GM23338 (cell line): ENCODE measurements at regions not wholly inside any gene's neighbourhood (a gene's known extent, or its start where the extent isn't known, plus 50 kb on each side); places are given as distances from the start of the nearest gene placed in this dataset.
A peak's percentile ranks its signal among the peaks of the same experiment; 100 is the strongest.

Source experiments
- ATAC-seq: fragments of 200-7000 bp; cut with Tn5 transposase; 3 replicates; pipeline ENCODE4 v1.9.1; 2020
- DNase-seq: peaks from one replicate; pipeline ENCODE4 v3.0.0-alpha.2; 2015; ENCODE audit warnings: low spot score
- H2AFZ ChIP-seq: fragments of 200-600 bp; sonication (generic); 2 replicates; pipeline ENCODE4 v1.8.0; 2016; ENCODE audit warnings: antibody characterized with exemption, mild to moderate bottlenecking, moderate library complexity
- H3F3A ChIP-seq: fragments of 200-600 bp; sonication (generic); replicated peaks from 2 replicates; pipeline ENCODE4 v1.8.0; 2017; ENCODE audit warnings: antibody characterized with exemption, mixed run types, low read depth
- H3K27ac ChIP-seq: fragments of 200-600 bp; sonication (generic); 2 replicates; pipeline ENCODE4 v1.6.1; 2016; ENCODE audit warnings: low read depth
- H3K27me3 ChIP-seq: fragments of 200-600 bp; sonication (generic); 2 replicates; pipeline ENCODE4 v1.8.0; 2016; ENCODE audit warnings: mild to moderate bottlenecking, mixed run types, moderate library complexity; ENCODE audit not compliant: insufficient read depth
- H3K36me3 ChIP-seq: fragments of 200-600 bp; sonication (generic); 2 replicates; pipeline ENCODE4 v1.8.0; 2016; ENCODE audit warnings: mild to moderate bottlenecking; ENCODE audit not compliant: insufficient read depth
- H3K4me1 ChIP-seq: fragments of 200-600 bp; sonication (generic); 2 replicates; pipeline ENCODE4 v1.8.0; 2016; ENCODE audit warnings: mild to moderate bottlenecking, moderate library complexity; ENCODE audit not compliant: insufficient read depth
- H3K4me2 ChIP-seq: fragments of 200-600 bp; sonication (generic); 2 replicates; pipeline ENCODE4 v1.7.1; 2017; ENCODE audit warnings: mixed run types
- H3K4me3 ChIP-seq: fragments of 200-600 bp; sonication (generic); 2 replicates; pipeline ENCODE4 v1.6.1; 2016; ENCODE audit warnings: mixed run types
- H3K79me2 ChIP-seq: fragments of 200-600 bp; sonication (generic); replicated peaks from 2 replicates; pipeline ENCODE4 v1.8.0; 2017; ENCODE audit warnings: mild to moderate bottlenecking; ENCODE audit not compliant: insufficient read depth
- H3K9me2 ChIP-seq: fragments of 200-600 bp; sonication (generic); 2 replicates; pipeline ENCODE4 v1.8.0; 2017; ENCODE audit not compliant: insufficient read depth
- H4K20me1 ChIP-seq: fragments of 200-600 bp; sonication (generic); replicated peaks from 2 replicates; pipeline ENCODE4 v1.8.0; 2017; ENCODE audit warnings: mild to moderate bottlenecking; ENCODE audit not compliant: insufficient read depth
- H3K27ac Mint-ChIP-seq: 2 replicates; pipeline ENCODE4 v1.8.0; 2020; ENCODE audit warnings: inconsistent platforms, mild to moderate bottlenecking, moderate library complexity, mixed read lengths
- H3K27me3 Mint-ChIP-seq: 3 replicates; pipeline ENCODE4 v1.8.0; 2022; ENCODE audit warnings: low read depth, mild to moderate bottlenecking, moderate library complexity, mixed read lengths, inconsistent platforms; ENCODE audit not compliant: insufficient read depth, poor library complexity
- H3K36me3 Mint-ChIP-seq: 3 replicates; pipeline ENCODE4 v1.8.0; 2021; ENCODE audit warnings: low read depth, mild to moderate bottlenecking, inconsistent platforms, moderate library complexity, mixed read lengths
- H3K4me1 Mint-ChIP-seq: 3 replicates; pipeline ENCODE4 v1.8.0; 2020; ENCODE audit warnings: mild to moderate bottlenecking, inconsistent platforms, mixed read lengths
- H3K4me3 Mint-ChIP-seq: 3 replicates; pipeline ENCODE4 v1.8.0; 2021; ENCODE audit warnings: moderate library complexity, mild to moderate bottlenecking, inconsistent platforms, mixed read lengths
- H3K9me3 Mint-ChIP-seq: 3 replicates; pipeline ENCODE4 v1.8.0; 2020; ENCODE audit warnings: moderate library complexity, mild to moderate bottlenecking, inconsistent platforms, mixed read lengths
- CREB1 ChIP-seq: fragments of 250-450 bp; sonication (Bioruptor Pico); IDR thresholded peaks from 2 replicates; pipeline ENCODE4 v1.5.0; 2020; ENCODE audit warnings: low read depth, mild to moderate bottlenecking, moderate library complexity
- EZH2 ChIP-seq: fragments of 200-600 bp; sonication (generic); IDR thresholded peaks from one replicate; pipeline ENCODE4 v1.8.0; 2017; ENCODE audit warnings: antibody characterized with exemption, mild to moderate bottlenecking, low read depth; ENCODE audit not compliant: unreplicated experiment
- EZH2phosphoT487 ChIP-seq: fragments of 200-600 bp; sonication (generic); IDR thresholded peaks from one replicate; pipeline ENCODE4 v1.8.1; 2018; ENCODE audit warnings: antibody characterized with exemption; ENCODE audit not compliant: unreplicated experiment
- JUNB ChIP-seq: IDR thresholded peaks from one replicate; pipeline ENCODE4 v1.6.1; 2016; ENCODE audit warnings: antibody characterized with exemption; ENCODE audit not compliant: unreplicated experiment
- NANOG ChIP-seq: IDR thresholded peaks from 2 replicates; pipeline ENCODE4 v1.6.1; 2016; ENCODE audit warnings: antibody characterized with exemption, borderline replicate concordance
- POLR2AphosphoS5 ChIP-seq: IDR thresholded peaks from 2 replicates; pipeline ENCODE4 v1.6.1; 2016; ENCODE audit warnings: antibody characterized with exemption, low read depth
- STAT1 ChIP-seq: IDR thresholded peaks from one replicate; pipeline ENCODE4 v1.6.1; 2016; ENCODE audit warnings: antibody characterized with exemption; ENCODE audit not compliant: unreplicated experiment
- ZNF114 ChIP-seq: fragments of 250-450 bp; sonication (Bioruptor Pico); IDR thresholded peaks from 2 replicates; pipeline ENCODE4 v1.5.0; 2020; ENCODE audit warnings: mild to moderate bottlenecking, moderate library complexity
- ZNF331 ChIP-seq: fragments of 250-450 bp; sonication (Bioruptor Pico); IDR thresholded peaks from 2 replicates; pipeline ENCODE4 v1.5.0; 2020; ENCODE audit warnings: low read depth, mild to moderate bottlenecking, moderate library complexity
- TF ChIP-seq, protein P1 (sequence below), 2 experiments: fragments of 200-600 bp in 1 of 2; sonication (generic) in 1 of 2; conservative IDR thresholded peaks; 2 replicates each; pipeline versions ENCODE4 v1.5.1 to v1.6.1; 2016 to 2017; ENCODE audit warnings: antibody characterized with exemption in 2 of 2, low read depth in 2 of 2, mild to moderate bottlenecking in 2 of 2, moderate library complexity in 1 of 2
- TF ChIP-seq, protein P2 (sequence below): IDR thresholded peaks from one replicate; pipeline ENCODE4 v1.6.1; 2018; ENCODE audit warnings: antibody characterized with exemption; ENCODE audit not compliant: unreplicated experiment
- TF ChIP-seq, protein P3 (sequence below): IDR thresholded peaks from 2 replicates; pipeline ENCODE4 v1.6.1; 2016; ENCODE audit warnings: antibody characterized with exemption

DNA sequence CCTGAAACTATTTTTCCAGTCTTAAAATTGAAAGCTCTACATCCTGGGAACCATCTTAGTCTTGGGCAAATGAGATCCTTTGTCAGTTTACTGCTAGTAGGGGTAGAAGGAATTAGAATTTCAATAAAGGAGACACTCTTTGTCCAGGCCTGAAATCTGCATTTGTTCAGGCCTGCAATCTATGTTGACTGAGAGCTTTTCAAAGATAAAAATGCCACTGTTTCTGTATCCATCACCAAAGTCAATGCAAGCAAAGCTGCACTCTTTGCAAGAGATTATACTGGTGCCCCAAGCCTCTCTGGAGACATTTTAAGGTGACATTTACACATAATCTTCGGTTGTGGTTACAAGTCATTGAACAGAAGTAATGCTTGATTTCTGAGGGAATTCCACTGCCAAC is 135.7 kb downstream of the CTH start:
- no peak for TF ChIP-seq POLR2AphosphoS5
- TF ChIP-seq EZH2 = no peak
- no peak for TF ChIP-seq ZNF331 (CRISPR knock-in tag)
- TF ChIP-seq STAT1 = no peak
- TF ChIP-seq ZNF114 (CRISPR knock-in tag) = no peak
- TF ChIP-seq, protein P1, sequence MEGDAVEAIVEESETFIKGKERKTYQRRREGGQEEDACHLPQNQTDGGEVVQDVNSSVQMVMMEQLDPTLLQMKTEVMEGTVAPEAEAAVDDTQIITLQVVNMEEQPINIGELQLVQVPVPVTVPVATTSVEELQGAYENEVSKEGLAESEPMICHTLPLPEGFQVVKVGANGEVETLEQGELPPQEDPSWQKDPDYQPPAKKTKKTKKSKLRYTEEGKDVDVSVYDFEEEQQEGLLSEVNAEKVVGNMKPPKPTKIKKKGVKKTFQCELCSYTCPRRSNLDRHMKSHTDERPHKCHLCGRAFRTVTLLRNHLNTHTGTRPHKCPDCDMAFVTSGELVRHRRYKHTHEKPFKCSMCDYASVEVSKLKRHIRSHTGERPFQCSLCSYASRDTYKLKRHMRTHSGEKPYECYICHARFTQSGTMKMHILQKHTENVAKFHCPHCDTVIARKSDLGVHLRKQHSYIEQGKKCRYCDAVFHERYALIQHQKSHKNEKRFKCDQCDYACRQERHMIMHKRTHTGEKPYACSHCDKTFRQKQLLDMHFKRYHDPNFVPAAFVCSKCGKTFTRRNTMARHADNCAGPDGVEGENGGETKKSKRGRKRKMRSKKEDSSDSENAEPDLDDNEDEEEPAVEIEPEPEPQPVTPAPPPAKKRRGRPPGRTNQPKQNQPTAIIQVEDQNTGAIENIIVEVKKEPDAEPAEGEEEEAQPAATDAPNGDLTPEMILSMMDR (conservative IDR thresholded peaks at IDR 0.05; ENCODE audit: low read depth in 2 of 2) = no peak
- TF ChIP-seq NANOG = no peak
- TF ChIP-seq, protein P2, sequence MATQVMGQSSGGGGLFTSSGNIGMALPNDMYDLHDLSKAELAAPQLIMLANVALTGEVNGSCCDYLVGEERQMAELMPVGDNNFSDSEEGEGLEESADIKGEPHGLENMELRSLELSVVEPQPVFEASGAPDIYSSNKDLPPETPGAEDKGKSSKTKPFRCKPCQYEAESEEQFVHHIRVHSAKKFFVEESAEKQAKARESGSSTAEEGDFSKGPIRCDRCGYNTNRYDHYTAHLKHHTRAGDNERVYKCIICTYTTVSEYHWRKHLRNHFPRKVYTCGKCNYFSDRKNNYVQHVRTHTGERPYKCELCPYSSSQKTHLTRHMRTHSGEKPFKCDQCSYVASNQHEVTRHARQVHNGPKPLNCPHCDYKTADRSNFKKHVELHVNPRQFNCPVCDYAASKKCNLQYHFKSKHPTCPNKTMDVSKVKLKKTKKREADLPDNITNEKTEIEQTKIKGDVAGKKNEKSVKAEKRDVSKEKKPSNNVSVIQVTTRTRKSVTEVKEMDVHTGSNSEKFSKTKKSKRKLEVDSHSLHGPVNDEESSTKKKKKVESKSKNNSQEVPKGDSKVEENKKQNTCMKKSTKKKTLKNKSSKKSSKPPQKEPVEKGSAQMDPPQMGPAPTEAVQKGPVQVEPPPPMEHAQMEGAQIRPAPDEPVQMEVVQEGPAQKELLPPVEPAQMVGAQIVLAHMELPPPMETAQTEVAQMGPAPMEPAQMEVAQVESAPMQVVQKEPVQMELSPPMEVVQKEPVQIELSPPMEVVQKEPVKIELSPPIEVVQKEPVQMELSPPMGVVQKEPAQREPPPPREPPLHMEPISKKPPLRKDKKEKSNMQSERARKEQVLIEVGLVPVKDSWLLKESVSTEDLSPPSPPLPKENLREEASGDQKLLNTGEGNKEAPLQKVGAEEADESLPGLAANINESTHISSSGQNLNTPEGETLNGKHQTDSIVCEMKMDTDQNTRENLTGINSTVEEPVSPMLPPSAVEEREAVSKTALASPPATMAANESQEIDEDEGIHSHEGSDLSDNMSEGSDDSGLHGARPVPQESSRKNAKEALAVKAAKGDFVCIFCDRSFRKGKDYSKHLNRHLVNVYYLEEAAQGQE = no peak
- H3K4me3 ChIP-seq = no peak overlapping the region
- peaks cover 11% of the 10 kb centered on the region; the same call in 1 of the 2 replicates for H3K4me1 ChIP-seq
- H4K20me1 ChIP-seq = no peaks in the 10 kb centered on the region
- DNase-seq (no peak), ATAC-seq (no peak)
- Mint-ChIP-seq H3K27me3 (no peaks in the 10 kb centered on the region), H3K4me1 (peaks cover 8% of the 10 kb centered on the region), H3K27ac (peak overlapping the region; percentile 19; the same call in 1 of the 2 replicates), H3K36me3 (no peaks in the 10 kb centered on the region), H3K4me3 (no peak overlapping the region), H3K9me3 (no peaks in the 10 kb centered on the region)
- no peak overlapping the region for H3K27ac ChIP-seq
- no peaks in the 10 kb centered on the region for H3F3A ChIP-seq
- no peaks in the 10 kb centered on the region for H3K36me3 ChIP-seq
- no peaks in the 10 kb centered on the region for H3K27me3 ChIP-seq
- peak overlapping the region; percentile 48 for H3K4me2 ChIP-seq
- 0 out of 2 replicates have a peak, but pooled peaks cover 4% of the 10 kb centered on the region for H3K9me2 ChIP-seq
- H3K79me2 ChIP-seq = no peaks in the 10 kb centered on the region
- peak overlapping the region; percentile 47; the same call in 1 of the 2 replicates for H2AFZ ChIP-seq

DNA sequence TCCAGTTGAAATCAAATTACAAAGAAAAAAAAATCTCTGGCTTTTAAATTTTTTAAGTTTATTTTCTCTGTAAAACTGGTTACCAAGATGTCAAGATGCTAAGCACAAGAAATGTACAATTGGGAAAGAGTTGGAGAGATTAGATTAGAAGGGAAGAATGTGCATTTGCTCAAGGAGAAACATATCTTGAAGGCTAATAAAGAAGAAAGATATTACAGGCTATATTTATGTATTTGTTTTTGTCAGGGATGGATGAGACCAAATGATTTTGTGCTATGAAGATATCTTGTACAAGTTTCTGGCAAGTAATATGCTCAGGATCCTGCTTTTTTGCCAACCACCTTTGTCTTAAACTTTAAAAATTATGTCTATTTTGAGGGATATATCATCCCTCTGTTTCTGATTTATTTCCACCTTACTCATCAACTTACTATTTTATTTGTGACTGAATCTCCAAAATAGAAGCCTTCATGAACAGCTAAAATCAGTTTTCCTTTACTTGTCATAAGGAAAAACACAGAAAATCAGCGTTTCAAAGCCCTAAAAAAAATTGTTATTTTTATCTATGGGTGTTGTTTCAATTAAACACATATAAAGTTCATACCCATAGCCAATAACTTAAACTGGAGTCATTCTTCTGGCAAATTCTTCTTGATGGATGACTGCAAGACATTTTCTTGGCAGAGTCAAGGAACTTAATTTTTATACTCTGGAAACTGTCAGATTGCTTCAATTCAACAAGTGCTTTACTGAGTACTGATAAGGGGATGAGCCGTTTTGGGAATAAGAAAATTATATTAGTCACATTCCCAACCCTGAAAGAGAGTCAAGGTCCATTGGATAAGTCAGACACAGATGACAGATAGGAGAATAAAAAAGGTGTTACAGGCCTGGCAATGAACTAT is 141.8 kb downstream of the CTH start:
- Histone ChIP-seq H3K9me2 (peaks cover 3% of the 10 kb centered on the region; the same call in 1 of the 2 replicates), H3F3A (no peaks in the 10 kb centered on the region), H4K20me1 (no peaks in the 10 kb centered on the region), H3K27ac (no peak overlapping the region), H3K4me1 (peaks cover 19% of the 10 kb centered on the region), H3K79me2 (no peaks in the 10 kb centered on the region), H3K4me2 (no peak overlapping the region), H2AFZ (no peak overlapping the region; the same call in 1 of the 2 replicates), H3K4me3 (no peak overlapping the region), H3K27me3 (no peaks in the 10 kb centered on the region), H3K36me3 (no peaks in the 10 kb centered on the region)
- no peak for TF ChIP-seq ZNF114 (CRISPR knock-in tag)
- no peak for TF ChIP-seq EZH2
- TF ChIP-seq, protein P2 = no peak
- TF ChIP-seq NANOG = no peak
- TF ChIP-seq STAT1 = no peak
- no peak for TF ChIP-seq JUNB
- TF ChIP-seq, protein P3, sequence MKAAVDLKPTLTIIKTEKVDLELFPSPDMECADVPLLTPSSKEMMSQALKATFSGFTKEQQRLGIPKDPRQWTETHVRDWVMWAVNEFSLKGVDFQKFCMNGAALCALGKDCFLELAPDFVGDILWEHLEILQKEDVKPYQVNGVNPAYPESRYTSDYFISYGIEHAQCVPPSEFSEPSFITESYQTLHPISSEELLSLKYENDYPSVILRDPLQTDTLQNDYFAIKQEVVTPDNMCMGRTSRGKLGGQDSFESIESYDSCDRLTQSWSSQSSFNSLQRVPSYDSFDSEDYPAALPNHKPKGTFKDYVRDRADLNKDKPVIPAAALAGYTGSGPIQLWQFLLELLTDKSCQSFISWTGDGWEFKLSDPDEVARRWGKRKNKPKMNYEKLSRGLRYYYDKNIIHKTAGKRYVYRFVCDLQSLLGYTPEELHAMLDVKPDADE = no peak
- no peak for TF ChIP-seq POLR2AphosphoS5
- TF ChIP-seq EZH2phosphoT487 = no peak
- TF ChIP-seq CREB1 (CRISPR knock-in tag) = no peak
- ATAC-seq (no peak), DNase-seq (no peak)
- H3K4me1 Mint-ChIP-seq = peaks cover 25% of the 10 kb centered on the region
- H3K36me3 Mint-ChIP-seq = no peaks in the 10 kb centered on the region; the same call in 2 of the 3 replicates
- H3K27me3 Mint-ChIP-seq = peaks cover 1% of the 10 kb centered on the region
- no peak overlapping the region for H3K4me3 Mint-ChIP-seq
- no peaks in the 10 kb centered on the region for H3K9me3 Mint-ChIP-seq
- H3K27ac Mint-ChIP-seq = no peak overlapping the region
